Spleen (tissue), 11 donors: ENCODE measurements at regions not wholly inside any gene's neighbourhood (a gene's known extent, or its start where the extent isn't known, plus 50 kb on each side); places are given as distances from the start of the nearest gene placed in this dataset.
"Not testable (repeated sequence)": the region's sequence is repeated elsewhere in the genome, so short reads cannot be mapped to it uniquely, and the experiment has no call there.

ENCODE experiments used
- DNase-seq: peaks from one replicate; pipeline ENCODE4 v3.0.0-alpha.2; 2020
- H3K27ac ChIP-seq, 8 donors: fragments of 200-600 bp; sonication (generic) in 7 of 8; 1 replicate in 4 of 8; 2 replicates in 4 of 8; pipeline versions ENCODE4 v1.5.0 to v1.8.0; 2016 to 2021; ENCODE audit warnings: inconsistent platforms in 4 of 8, mild to moderate bottlenecking in 4 of 8, moderate library complexity in 1 of 8
- H3K27me3 ChIP-seq, 7 donors: fragments of 200-600 bp; sonication (generic) in 6 of 7; replicated peaks in 1 of 7; 1 replicate in 4 of 7; 2 replicates in 3 of 7; pipeline versions ENCODE4 v1.5.0 to v1.8.0; 2016 to 2021; ENCODE audit warnings: inconsistent platforms in 3 of 7, mild to moderate bottlenecking in 1 of 7
- H3K36me3 ChIP-seq, 6 donors: fragments of 200-600 bp; sonication (generic) in 5 of 6; 1 replicate in 4 of 6; 2 replicates in 2 of 6; pipeline versions ENCODE4 v1.5.0 to v1.8.0; 2016 to 2021; ENCODE audit warnings: inconsistent platforms in 2 of 6
- H3K4me1 ChIP-seq, 6 donors: fragments of 200-600 bp; sonication (generic) in 5 of 6; 1 replicate in 3 of 6; 2 replicates in 3 of 6; pipeline versions ENCODE4 v1.5.0 to v1.8.0; 2016 to 2021; ENCODE audit warnings: inconsistent platforms in 3 of 6
- H3K4me3 ChIP-seq, 8 donors: fragments of 200-600 bp; sonication (generic) in 7 of 8; 1 replicate in 4 of 8; 2 replicates in 4 of 8; pipeline versions ENCODE4 v1.5.0 to v1.8.0; 2016 to 2021; ENCODE audit warnings: inconsistent platforms in 4 of 8, mild to moderate bottlenecking in 4 of 8, moderate library complexity in 2 of 8
- H3K9me3 ChIP-seq, 8 donors: fragments of 200-600 bp; sonication (generic) in 7 of 8; 1 replicate in 4 of 8; 2 replicates in 4 of 8; pipeline versions ENCODE4 v1.5.0 to v1.8.0; 2016 to 2021; ENCODE audit warnings: inconsistent platforms in 4 of 8
- POLR2A ChIP-seq, 3 donors: fragments of 450-650 bp; IDR thresholded peaks; one replicate each; pipeline ENCODE4 v1.5.1; 2017; ENCODE audit warnings: antibody characterized with exemption in 3 of 3, mild to moderate bottlenecking in 1 of 3
- POLR2AphosphoS5 ChIP-seq, 3 donors: sonication (generic); formaldehyde crosslinking; IDR thresholded peaks; one replicate each; pipeline ENCODE4 v1.5.1; 2017; ENCODE audit warnings: antibody characterized with exemption in 3 of 3
- WGBS, 5 donors: extraction: QIAGEN DNeasy Blood & Tissue Kit in 3 of 5; methylation state at CpG; one replicate each; pipeline versions ENCODE4 v1.1.5 to v1.1.7; 2013 to 2018; 5-methylcytosine and 5-hydroxymethylcytosine counted together
- intact Hi-C: fragments of 100-400 bp; cut with DNase I; formaldehyde crosslinking; loops from one replicate; pipeline ENCODE4 v1.15.0; 2023; ENCODE audit warnings: low total_unique reads
- TF ChIP-seq, protein P1 (sequence below), 11 experiments: fragments of 200-600 bp in 7 of 11; fragments of 450-650 bp in 4 of 11; sonication (generic) in 4 of 11; IDR thresholded peaks in 8 of 11; conservative IDR thresholded peaks in 3 of 11; 1 replicate in 7 of 11; 2 replicates in 4 of 11; pipeline versions ENCODE4 v1.4.0 to v1.8.0; 2016 to 2021; ENCODE audit warnings: antibody characterized with exemption in 11 of 11, inconsistent platforms in 4 of 11, mild to moderate bottlenecking in 1 of 11
- donor health status: healthy with polysubstance abuse.
- donor health status: DM: no; HTN: no; CAD: no; lungs with moderate emphysema.
- donor health status: DM: no; HTN: no; CAD: no.
- donor health status: Bipolar disorder and iron deficiency.
- donor health status: healthy.
- donor health status: DM: no; HTN: no; CAD: no.
- donor health status: DM: yes; HTN: yes; CAD: no.

- H3K36me3 ChIP-seq: no peaks in the 10 kb centered on the region
Observed at GRCh38 chr4:69377562-69377961, 97.3 kb downstream of the UGT2B28 start.

GRCh38 chr4:69383281-69383680, 103.0 kb downstream of the UGT2B28 start:
- no peaks in the 10 kb centered on the region for H3K27me3 ChIP-seq
- TF ChIP-seq, protein P1, sequence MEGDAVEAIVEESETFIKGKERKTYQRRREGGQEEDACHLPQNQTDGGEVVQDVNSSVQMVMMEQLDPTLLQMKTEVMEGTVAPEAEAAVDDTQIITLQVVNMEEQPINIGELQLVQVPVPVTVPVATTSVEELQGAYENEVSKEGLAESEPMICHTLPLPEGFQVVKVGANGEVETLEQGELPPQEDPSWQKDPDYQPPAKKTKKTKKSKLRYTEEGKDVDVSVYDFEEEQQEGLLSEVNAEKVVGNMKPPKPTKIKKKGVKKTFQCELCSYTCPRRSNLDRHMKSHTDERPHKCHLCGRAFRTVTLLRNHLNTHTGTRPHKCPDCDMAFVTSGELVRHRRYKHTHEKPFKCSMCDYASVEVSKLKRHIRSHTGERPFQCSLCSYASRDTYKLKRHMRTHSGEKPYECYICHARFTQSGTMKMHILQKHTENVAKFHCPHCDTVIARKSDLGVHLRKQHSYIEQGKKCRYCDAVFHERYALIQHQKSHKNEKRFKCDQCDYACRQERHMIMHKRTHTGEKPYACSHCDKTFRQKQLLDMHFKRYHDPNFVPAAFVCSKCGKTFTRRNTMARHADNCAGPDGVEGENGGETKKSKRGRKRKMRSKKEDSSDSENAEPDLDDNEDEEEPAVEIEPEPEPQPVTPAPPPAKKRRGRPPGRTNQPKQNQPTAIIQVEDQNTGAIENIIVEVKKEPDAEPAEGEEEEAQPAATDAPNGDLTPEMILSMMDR (IDR thresholded peaks at IDR 0.05 in 8 of 11, conservative IDR thresholded peaks at IDR 0.05 in 3 of 11): no peak
- TF ChIP-seq POLR2AphosphoS5 (IDR thresholded peaks at IDR 0.05): no peak
- no peak for TF ChIP-seq POLR2A (IDR thresholded peaks at IDR 0.05)
- WGBS, 5 donors: 25 to 54% (median 43%) methylated on average over 3 of the region's 3 CpGs
- no peaks in the 10 kb centered on the region for H3K4me1 ChIP-seq
- no peak overlapping the region for H3K27ac ChIP-seq
- intact Hi-C loops: no loop called here
- no peak for DNase-seq
- peaks cover 0 to 4% (median 0%) of the 10 kb centered on the region in 8 donors for H3K9me3 ChIP-seq
- H3K36me3 ChIP-seq: no peaks in the 10 kb centered on the region
- no peak overlapping the region for H3K4me3 ChIP-seq

More at GRCh38 chr4:69377562-69377961, 97.3 kb downstream of the UGT2B28 start:
- Histone ChIP-seq H3K27ac (no peak overlapping the region), H3K9me3 (peaks cover 0 to 15% (median 0%) of the 10 kb centered on the region in 8 donors), H3K4me3 (no peak overlapping the region), H3K4me1 (no peaks in the 10 kb centered on the region), H3K27me3 (no peaks in the 10 kb centered on the region)
- intact Hi-C loops: no loop called here
- no peak for DNase-seq
- WGBS, 5 donors: 84 to 94% (median 89%) methylated on average over 7 of the region's 7 CpGs
- TF ChIP-seq, protein P1 (IDR thresholded peaks at IDR 0.05 in 8 of 11, conservative IDR thresholded peaks at IDR 0.05 in 3 of 11): no peak
- TF ChIP-seq POLR2AphosphoS5 (IDR thresholded peaks at IDR 0.05) (no peak), POLR2A (IDR thresholded peaks at IDR 0.05) (no peak)

GRCh38 chr4:69389111-69389510, 106.6 kb downstream of the UGT2B4 start:
- DNase-seq, H3K27me3 ChIP-seq, H3K9me3 ChIP-seq, H3K27ac ChIP-seq, intact Hi-C loops, H3K4me1 ChIP-seq, H3K36me3 ChIP-seq, H3K4me3 ChIP-seq: not testable (repeated sequence)
- 52 to 79% (median 66%) methylated on average over 4 of the region's 4 CpGs for WGBS, 5 donors

DNA sequence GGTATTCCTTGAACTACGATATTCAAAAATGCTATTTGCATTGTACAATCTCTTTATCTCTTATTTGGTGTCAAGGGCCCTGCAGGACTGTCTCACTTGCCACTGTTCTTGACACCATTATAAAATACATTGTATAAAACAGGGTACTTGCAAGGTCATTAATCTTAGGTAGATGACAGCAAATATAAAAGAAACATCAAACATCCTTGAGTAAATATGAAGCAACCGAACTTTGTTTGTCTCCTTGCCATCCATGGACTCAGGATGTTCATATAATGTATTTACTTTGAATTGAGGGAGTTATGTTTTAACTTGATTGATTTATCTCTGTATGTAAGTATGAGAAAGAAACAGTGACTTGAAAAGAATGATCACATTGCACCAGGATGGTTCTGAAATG, 87.3 kb downstream of the UGT2B4 start:
- no peak for DNase-seq
- Histone ChIP-seq H3K27ac (no peak overlapping the region), H3K9me3 (no peaks in the 10 kb centered on the region), H3K27me3 (no peaks in the 10 kb centered on the region), H3K36me3 (no peaks in the 10 kb centered on the region), H3K4me1 (no peaks in the 10 kb centered on the region), H3K4me3 (no peak overlapping the region)
- intact Hi-C loops: no loop called here
- no peak for TF ChIP-seq POLR2A (IDR thresholded peaks at IDR 0.05)
- TF ChIP-seq, protein P1 (IDR thresholded peaks at IDR 0.05 in 8 of 11, conservative IDR thresholded peaks at IDR 0.05 in 3 of 11): no peak
- no peak for TF ChIP-seq POLR2AphosphoS5 (IDR thresholded peaks at IDR 0.05)
- 65 to 84% (median 78%) methylated on average over 2 of the region's 2 CpGs for WGBS, 5 donors

DNA sequence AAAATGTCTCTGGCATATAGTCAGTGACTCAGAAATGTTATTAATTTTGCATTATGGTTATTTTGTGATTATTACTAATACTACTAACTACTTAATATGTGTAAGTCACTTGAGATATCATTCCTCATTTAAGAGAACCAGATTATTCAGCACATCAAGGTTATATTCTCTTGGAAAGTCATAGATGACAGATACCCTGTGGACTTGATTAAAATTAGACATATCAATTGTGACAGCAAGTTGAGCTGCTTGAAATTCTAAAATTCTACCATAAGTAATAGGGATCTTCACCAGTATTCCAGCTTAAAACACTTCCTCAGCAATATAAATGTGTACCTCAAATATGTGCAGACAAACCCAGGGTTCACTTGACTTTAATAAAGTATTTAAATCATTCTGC, 83.7 kb downstream of the UGT2B4 start:
- DNase-seq, intact Hi-C loops, H3K27ac ChIP-seq, H3K9me3 ChIP-seq, H3K27me3 ChIP-seq, H3K36me3 ChIP-seq, H3K4me3 ChIP-seq, H3K4me1 ChIP-seq: not testable (repeated sequence)

GRCh38 chr4:69424722-69425121, 71.0 kb downstream of the UGT2B4 start:
- intact Hi-C loops, H3K36me3 ChIP-seq, H3K4me3 ChIP-seq, H3K4me1 ChIP-seq, DNase-seq, H3K27ac ChIP-seq, H3K27me3 ChIP-seq: not testable (repeated sequence)
- peaks cover 0 to 25% (median 21%) of the 10 kb centered on the region in 8 donors for H3K9me3 ChIP-seq
- 84 to 94% (median 90%) methylated on average over 9 of the region's 9 CpGs for WGBS, 5 donors
